ENCODE measurements at regions not wholly inside any gene's neighbourhood (a gene's known extent, or its start where the extent isn't known, plus 50 kb on each side); places are given as distances from the start of the nearest gene placed in this dataset.

DNA sequence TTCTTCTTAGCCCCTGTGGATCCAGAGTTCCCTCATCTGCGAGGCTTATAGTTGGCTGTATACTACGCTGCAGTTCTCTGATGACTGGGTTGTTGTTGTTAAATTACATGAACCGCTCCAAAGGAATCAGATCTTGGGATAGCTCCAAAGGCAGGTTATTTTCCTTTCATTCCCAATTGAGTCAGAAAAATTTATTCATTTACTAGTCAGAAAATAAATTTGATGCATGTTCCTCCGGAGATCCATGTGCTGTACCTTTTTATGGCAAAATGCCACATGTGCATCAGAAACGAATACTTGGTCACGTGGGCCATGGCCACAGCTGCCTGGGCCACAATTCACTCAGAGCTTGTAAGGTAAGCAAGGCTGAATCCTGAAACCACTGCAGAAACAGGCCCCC lies 304.0 kb downstream of the NR2F1-AS1 start:
- DNase-seq (ENCODE audit: low read depth): no peak

DNA sequence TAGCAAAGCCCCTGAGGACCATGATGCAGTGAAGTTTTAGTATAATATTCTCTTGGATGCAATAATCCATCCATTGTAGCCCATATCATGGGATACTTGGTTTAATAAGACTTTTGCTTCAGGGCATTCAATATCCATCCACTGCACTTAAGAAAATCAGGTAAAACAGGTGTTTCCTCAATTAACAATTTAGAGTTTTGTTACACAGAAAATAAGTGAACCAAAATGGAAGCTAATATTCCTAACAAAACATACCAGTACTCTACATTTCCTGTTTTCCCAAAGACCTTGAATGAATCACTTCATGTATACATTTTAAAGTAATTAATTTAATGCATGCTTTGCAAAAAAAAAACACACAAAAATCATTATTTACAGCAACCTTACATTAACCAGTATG lies 305.6 kb downstream of the NR2F1-AS1 start:
- no peak for DNase-seq (ENCODE audit: low read depth)

DNA sequence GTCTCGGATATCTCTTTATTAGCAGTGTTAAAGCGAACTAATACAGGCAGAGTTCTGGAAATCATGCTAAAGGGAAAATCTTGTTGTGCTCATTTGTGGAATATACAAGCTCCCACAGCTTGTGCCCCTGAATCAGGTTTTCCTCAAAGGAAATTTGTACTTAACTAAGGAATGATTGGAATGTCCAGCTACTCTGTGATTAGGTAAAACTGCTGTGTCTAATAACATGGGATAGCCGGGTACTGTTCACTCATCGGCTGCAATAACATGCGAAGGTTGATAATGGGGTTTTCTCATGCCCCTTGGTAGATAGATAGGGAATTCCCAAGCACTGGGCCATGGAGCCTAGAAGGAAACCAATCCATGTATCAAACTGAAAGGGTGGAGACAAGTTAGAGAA lies 306.7 kb downstream of the NR2F1-AS1 start:
- DNase-seq (ENCODE audit: low read depth): peak; percentile 23

DNA sequence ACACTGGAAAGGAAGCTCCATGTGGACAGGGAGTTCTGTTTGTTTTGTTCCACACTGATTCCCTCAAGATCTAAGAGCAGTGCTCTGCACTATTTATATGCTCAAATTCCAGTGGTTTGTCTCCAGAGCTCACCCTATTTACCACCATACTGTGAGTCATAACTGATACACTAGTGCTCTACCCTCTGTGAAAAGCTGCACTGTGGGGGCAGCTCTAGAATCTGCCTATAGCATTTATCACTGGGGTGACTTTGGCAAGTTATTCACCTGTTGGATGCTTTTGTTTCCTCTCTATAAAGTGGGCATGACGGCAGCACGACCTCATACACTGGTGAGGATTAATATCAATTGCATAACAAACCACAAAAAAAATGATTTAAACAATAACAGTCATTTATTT lies 307.8 kb downstream of the NR2F1-AS1 start:
- peak; percentile 76 for DNase-seq (ENCODE audit: low read depth)

DNA sequence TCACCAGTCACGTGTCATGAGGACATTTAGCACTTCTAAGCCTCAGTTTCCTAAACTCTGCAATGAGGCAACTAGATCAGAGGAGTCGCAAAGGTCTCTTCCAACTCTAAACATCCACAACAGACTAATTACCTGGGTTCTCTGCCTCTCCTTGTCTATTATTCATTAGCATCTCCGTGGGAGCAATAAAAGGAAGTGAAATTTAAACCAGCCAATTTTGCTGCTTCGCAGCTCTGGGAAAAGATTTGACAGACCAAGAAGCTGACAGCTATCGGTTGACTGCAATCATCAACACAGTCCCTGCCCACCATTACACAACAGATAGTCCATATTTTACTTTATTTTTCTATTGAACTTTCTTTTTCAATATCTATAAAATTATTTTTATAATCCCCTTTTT lies 308.9 kb downstream of the NR2F1-AS1 start:
- no peak for DNase-seq (ENCODE audit: low read depth)

DNA sequence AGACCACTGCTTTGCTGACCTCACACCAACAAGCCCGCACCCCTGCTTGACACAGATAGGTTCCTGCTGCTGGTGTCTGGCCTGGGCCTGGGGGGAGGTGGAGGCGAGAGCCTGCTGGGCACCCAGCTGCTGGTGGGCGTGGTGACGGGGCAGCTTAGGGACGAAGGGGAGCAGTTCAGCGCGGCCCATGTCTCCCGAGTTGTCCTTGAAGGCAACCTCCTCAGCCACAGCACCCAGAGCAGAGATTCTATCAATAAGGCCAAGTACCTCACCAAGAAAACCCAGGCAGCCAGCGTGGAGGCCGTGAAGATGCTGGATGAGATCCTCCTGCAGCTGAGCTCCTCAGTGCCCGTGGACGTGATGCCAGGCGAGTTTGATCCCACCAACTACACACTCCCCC lies 313.3 kb downstream of the NR2F1-AS1 start:
- no peak for DNase-seq (ENCODE audit: low read depth)

DNA sequence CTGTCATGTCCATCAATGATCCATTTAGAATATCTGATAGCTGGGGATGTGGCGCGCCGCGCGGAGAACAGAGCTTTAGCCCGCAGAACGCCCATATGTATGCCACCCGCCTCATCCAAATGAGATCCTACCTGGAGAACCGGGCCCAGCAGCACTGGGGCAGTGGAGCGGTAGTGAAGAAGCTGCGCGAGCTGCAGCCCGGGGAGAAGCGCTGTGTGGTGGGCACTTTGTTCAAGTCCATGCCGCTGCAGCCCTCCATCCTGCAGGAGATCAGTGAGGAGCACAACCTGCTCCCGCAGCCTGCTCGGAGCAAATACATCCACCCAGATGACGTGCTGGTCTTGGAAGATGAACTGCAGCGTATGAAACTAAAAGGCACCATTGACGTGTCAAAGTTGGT lies 313.7 kb downstream of the NR2F1-AS1 start:
- no peak for DNase-seq (ENCODE audit: low read depth)

DNA sequence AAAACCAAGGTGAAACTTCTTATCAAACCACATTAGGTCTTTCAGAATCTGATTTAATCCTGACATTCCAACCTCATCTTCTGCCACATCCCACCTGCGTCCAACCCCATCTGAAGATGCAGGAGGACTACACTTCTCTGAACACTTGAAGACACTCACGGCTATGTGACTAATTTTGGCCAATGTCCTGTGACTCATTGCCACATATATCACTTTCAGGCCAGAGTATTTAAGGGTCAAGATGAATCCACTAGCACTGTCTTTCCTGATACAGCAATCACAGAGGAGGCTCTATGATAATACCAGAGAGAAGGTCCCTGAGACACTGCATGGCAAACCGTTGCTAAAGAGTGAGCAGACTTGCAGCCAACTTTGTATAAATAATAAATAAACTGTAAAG lies 323.4 kb downstream of the NR2F1-AS1 start:
- DNase-seq (ENCODE audit: low read depth): peak; percentile 45

DNA sequence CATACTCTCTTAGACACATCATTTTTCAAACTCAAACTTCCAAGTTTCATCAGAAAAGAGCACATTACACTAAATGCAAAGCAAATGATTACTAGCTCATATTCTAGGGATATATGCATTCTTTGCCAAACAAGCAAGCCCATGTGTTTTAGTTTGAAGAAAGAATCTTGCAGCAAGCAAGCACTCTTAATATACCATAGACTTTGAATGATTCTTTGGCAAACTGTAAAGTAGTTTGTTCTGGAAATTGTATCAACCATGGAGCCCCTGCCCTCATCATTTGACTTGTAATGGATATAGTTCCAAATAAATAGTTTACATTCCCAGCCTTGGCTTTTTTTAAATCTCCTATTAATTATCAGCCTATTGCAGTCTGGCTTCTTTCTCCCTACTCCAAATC lies 325.2 kb downstream of the NR2F1-AS1 start:
- DNase-seq (ENCODE audit: low read depth): no peak

DNA sequence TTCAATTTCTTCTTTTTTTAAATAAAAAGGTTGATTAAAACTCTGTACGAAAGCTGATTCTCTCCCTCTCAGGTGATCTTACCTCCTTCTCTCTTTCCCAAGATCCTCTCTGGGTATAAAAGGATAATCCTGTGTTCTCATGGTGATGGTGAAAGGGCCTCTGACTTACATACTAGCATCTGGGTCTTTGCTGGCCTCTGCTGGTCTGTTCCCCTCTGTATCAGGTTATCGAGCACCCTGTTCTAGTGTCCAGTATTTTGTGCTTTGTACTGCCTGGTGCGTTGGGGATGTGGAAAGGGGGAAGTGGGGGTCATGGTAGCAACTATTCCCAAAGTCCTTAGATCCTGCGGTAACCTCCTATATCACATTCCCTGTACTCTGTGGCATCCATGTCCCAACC lies 328.9 kb downstream of the NR2F1-AS1 start:
- DNase-seq (ENCODE audit: low read depth): no peak

DNA sequence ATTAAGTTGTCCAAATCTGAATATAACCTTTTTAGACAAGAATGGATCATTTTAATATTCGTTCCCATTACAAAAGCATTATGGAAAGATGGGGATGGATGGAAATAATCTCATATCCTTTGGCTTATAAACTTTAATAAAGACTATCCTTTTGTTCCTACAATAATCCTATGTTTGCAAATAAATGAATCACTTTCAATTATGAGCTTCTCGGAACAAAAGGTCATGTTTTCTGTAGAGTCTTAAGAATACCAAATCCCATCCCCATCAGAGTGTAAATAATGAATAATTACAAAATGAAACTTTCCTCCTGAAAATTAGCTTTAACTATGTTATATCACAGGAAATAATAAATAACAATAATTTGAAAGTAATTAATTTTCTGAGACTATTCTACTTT lies 329.7 kb downstream of the NR2F1-AS1 start:
- no peak for DNase-seq (ENCODE audit: low read depth)

DNA sequence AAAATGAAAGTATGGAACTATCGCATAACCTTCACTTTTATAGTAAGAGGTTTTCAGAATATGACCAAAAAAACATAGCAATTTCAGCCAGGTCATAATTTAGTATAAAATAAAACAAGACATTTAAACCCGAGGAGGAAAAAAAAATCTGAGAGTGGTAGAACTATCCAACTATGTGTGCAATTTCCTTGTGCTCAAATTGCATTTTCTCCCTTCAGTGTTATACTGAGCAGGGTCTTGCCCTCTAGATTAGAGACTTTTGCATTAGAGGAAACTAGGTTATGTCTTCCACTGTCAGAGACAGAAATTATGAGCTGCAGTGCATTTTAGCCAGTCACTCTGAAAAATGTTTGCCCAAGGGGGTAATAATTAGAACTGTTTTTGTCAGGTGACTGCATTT lies 330.6 kb downstream of the NR2F1-AS1 start:
- no peak for DNase-seq (ENCODE audit: low read depth)

DNA sequence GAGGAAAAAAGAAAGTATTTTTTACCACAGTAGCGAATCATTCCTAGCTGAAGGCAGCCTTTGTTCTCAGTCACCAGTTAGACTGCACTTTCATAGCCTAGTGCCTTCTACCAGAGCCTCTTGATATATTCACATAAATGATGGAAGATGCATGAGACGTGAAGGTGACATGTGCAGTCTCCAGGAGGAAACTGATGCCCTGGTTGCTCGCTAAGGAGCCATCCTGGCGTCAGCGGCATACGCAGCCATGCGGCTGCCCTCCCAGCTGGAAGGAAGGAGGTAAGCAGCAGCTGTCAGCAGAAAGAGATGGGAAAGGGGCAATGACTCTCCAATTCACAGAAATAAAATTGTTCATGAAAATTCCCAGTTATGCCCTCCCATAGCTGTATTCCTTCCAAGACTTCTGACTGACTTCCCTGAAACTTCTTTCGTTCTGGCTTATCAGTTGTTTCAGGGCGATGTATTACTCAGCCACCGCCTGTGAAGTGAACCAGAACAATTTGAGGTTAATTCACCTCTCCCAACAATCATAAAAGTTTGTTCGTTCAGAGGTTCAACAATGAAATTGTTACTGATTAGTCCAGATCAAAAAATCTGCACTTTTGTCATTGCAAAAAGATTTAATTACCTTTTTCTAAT lies 331.2 kb downstream of the NR2F1-AS1 start:
- peak; percentile 13 for DNase-seq (ENCODE audit: low read depth)

DNA sequence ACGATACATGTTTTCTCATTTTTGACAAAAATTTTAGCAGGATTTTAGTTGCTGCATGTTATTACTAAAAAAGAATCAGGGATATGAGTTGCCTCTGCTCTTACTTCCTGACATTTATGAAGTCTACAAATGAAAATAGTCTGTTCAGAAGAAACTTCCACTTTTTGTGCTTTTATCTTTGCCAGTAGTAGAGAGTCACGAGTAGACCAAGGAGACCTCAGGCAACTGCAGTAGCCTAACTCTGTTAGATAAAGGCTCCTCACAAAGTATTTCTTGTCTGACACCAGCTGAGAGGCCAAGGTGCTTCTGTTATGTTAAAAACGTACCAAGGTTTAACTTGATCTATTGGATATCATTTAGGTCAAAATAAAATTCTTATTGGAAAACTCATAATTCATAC lies 333.9 kb downstream of the NR2F1-AS1 start:
- DNase-seq (ENCODE audit: low read depth): no peak

DNA sequence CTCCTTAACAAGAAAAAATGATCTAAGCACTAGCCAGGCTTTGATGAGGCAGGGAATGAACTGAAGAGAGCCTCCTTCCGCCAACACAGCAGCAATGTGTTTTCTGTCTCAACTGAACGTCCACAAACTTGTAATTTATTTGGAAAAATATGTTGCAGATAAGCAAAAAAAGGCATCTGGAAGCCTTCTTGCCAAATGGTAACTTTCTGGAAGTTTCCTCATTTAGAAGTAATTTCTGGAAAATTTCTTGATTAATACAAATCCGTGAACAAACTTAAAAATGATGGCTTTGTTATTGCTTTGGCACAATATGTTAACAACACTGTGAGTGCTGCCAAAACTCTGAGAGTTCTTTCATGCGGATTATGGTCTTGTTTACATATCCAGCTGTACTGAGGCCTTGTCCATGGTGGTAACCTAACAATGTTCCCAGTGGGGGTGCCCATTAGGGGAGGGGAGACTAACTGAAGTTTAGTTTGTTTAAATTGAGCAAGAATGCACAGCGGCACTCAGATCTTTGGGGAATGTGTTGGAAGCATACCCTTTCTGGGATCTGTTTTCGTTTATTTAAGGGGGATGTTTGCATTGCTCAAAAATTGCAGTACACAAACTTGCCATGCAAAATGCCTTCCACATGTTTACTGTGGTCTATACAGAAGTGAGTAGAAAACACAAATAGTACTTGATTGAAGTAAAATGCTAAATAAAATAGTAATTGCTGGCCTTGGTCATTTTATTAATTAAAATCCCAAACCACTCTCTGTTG lies 334.7 kb downstream of the NR2F1-AS1 start:
- DNase-seq (ENCODE audit: low read depth): no peak

DNA sequence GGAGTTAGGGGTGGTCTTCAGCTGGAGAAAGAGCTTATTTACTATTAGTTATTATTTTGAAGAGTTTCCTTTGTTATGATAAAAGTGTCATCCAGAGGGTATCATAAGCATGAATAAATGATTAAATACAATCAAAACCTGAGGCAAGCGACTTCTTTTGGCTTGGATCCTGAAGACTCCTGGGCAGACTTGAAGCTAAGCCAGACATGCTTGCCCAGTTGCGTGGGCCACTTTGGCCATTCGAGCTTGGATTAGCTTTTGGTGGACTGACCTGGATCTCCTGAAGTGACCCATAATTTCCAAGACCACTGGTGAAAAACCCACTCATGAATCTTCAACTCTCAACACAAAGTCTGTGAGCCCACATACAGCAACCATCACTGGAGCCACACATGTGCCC lies 335.8 kb downstream of the NR2F1-AS1 start:
- no peak for DNase-seq (ENCODE audit: low read depth)

DNA sequence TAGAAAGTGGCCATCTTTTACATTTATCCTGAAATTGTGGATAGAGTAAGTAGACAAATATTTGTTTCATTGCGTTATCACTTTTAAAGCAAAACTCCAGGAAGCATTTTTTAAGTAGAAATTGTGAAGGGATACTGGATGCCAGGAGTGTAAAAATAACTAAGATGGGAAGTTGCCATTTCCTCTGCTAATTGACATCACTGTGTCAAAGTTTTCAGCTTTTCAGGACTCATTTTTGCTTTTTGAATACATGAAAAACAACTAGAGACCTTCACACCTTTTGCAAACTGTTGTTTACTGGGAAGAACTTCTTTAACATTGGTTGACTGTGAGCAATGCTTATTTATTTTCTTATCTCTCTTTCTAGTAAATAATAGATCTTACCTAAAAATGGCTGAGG lies 337.5 kb downstream of the NR2F1-AS1 start:
- DNase-seq (ENCODE audit: low read depth): no peak

DNA sequence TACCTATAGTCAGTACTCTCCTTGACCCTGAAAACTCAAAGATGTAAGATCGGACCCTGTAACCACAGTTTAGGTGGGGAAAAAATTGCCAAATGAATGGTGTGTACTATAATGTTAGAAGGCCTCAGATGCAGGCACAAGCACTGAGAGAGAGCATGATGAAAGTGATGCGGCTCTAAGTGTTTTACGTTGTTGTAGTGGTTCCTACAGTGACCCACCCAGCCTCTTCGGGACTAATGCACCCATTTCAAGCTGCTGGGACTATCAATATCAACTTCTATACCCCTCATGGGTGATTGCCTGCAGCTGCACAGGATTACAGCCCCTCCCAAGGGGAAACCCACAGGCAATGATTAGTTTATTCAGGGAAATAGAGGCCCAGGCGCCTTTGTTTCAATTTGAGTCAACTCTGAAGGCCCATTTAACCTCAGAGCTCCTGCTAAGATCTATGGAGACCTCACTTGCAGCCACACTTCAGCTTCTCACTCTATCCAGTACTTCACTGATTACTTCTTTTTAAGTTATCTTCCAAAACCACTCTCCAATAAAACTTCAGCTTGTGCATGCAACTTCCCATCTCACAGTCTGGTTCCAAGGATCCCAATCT lies 340.7 kb downstream of the NR2F1-AS1 start:
- DNase-seq (ENCODE audit: low read depth): no peak

DNA sequence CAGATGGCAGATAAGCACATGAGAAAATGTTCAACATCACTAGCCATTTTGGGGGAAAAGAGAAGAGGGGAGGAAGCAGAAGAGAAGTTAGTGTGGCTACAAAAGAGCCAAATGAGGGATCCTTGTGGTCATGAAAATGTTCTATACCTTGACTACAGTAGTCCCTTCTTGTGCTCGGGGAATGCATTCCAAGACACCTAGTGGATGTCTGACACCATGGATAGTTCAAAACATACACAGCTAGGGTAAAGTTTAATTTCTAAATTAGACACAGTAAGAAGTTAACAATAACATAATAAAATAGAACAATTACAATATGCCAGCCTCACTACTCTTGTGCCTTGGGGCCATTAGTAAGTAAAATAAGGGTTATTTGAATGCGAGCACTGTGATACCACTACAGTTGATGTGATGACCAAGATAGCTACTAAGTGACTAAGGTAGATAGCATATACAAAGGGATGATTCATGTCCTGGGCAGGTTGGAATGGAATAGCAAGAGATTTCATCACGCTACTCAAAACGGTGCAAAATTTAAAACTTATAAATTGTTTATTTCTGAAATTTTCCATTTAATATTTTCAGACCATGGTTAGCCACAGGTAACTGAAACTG lies 344.1 kb downstream of the NR2F1-AS1 start:
- DNase-seq (ENCODE audit: low read depth): peak; percentile 69

DNA sequence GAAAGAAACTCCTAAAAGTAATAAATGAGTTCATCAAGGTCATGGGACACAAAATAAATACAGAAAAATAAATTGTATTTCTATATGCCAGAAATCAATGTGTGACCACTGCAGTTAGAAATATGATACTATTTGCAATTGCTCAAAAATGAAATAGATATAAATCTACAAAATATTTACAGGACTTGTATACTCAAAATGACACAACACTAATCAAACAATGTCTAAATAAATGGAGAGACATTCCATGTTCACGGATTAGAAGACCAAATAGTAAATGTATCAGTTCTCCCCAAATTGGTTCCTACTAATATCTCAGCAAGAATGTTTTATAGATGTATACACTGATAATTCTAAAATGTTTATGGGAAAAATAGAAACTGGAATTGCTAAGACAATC lies 345.3 kb downstream of the NR2F1-AS1 start:
- DNase-seq (ENCODE audit: low read depth): no peak

DNA sequence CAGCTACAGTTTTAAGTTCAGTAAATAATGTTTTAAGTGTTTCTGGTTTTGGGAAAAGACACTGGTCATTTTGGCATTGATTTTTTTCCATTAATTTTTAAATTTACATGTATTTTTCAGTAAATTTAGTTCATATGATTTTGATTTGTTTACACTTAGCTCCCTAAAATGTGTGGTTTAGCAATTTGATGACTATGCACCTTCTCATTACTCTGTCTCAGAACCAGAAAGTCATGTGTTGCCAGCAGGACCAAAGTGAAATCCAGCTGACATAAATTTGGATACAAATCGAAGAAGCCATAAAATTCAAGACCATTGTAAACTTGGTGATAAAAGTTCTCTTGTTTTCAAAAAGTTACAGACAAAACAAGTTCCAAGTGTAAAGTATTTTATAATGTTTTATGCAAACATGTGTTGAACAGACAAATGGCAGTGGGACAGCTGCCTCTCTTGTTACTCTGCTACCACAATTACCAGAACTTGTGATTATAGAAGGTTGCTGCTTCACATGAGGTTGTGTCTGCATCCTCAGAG lies 354.8 kb downstream of the NR2F1-AS1 start:
- DNase-seq (ENCODE audit: low read depth): no peak

DNA sequence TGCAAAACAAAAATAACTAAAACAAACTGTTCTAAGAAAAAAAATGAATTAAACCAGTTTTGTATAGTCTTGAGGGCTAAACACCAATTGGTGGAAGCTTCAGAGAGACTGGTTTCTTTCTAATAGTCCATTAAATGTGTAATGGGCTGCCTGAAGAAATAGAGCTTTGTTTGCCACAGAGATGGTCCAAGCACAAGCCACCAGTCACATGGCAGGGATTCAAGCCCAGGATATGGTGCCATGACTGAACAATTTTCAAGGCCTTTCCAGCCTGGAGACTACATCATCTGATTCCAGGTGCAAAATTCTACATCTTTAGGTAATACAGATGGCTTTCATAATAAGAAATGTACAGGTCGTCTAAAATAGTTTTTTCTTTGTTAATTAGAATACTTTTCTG lies 355.3 kb downstream of the NR2F1-AS1 start:
- DNase-seq (ENCODE audit: low read depth): no peak

Measured in HT1080 (cell line).